ENCODE measurements at regions not wholly inside any gene's neighbourhood (a gene's known extent, or its start where the extent isn't known, plus 50 kb on each side); places are given as distances from the start of the nearest gene placed in this dataset.

- H3F3A ChIP-seq (ENCODE audit: low read depth), result no peaks in the 10 kb centered on the region
Observed at GRCh38 chr5:85333276-85333675, 948.6 kb upstream of the EDIL3 start.

GRCh38 chr5:85337435-85337834 lies 952.8 kb upstream of the EDIL3 start:
- no peaks in the 10 kb centered on the region for H3K27me3 ChIP-seq (ENCODE audit: insufficient read depth, low read length, poor library complexity, severe bottlenecking)
- H2AFZ ChIP-seq (ENCODE audit: low read length), result no peak overlapping the region
- H3K4me1 ChIP-seq (ENCODE audit: insufficient read depth, low read length, poor library complexity, severe bottlenecking), result no peaks in the 10 kb centered on the region
- no peak overlapping the region for H3K4me2 ChIP-seq (ENCODE audit: low read depth, low read length, poor library complexity, severe bottlenecking)
- TF ChIP-seq CTCF (conservative IDR thresholded peaks at IDR 0.05; ENCODE audit: low read length) (no peak), EZH2phosphoT487 (IDR thresholded peaks at IDR 0.05; ENCODE audit: borderline replicate concordance) (no peak)
- H3K79me2 ChIP-seq (ENCODE audit: insufficient read depth, low read length), result no peaks in the 10 kb centered on the region
- no peaks in the 10 kb centered on the region for H4K20me1 ChIP-seq (ENCODE audit: insufficient read depth, low read length, poor library complexity, severe bottlenecking)
- no peak overlapping the region for H3K4me3 ChIP-seq (ENCODE audit: low read length, poor library complexity, severe bottlenecking)
- H3K9me2 ChIP-seq (replicated peaks; ENCODE audit: low read depth, low read length), result no peaks in the 10 kb centered on the region
- no peak overlapping the region for H3K9ac ChIP-seq (ENCODE audit: low read depth, low read length, poor library complexity, severe bottlenecking)
- no peaks in the 10 kb centered on the region for H3K9me3 ChIP-seq (ENCODE audit: insufficient read depth, low read depth, low read length)
- H3K36me3 ChIP-seq (ENCODE audit: insufficient read depth, low read length), result no peaks in the 10 kb centered on the region
- H3F3A ChIP-seq (ENCODE audit: low read depth), result no peaks in the 10 kb centered on the region

More at GRCh38 chr5:85333276-85333675, 948.6 kb upstream of the EDIL3 start:
- no peaks in the 10 kb centered on the region for H3K9me3 ChIP-seq (ENCODE audit: insufficient read depth, low read depth, low read length)
- TF ChIP-seq CTCF (conservative IDR thresholded peaks at IDR 0.05; ENCODE audit: low read length) (no peak), EZH2phosphoT487 (IDR thresholded peaks at IDR 0.05; ENCODE audit: borderline replicate concordance) (no peak)
- no peak overlapping the region for H2AFZ ChIP-seq (ENCODE audit: low read length)
- no peaks in the 10 kb centered on the region for H3K79me2 ChIP-seq (ENCODE audit: insufficient read depth, low read length)
- H3K4me1 ChIP-seq (ENCODE audit: insufficient read depth, low read length, poor library complexity, severe bottlenecking), result no peaks in the 10 kb centered on the region
- no peaks in the 10 kb centered on the region for H3K9me2 ChIP-seq (replicated peaks; ENCODE audit: low read depth, low read length)
- no peak overlapping the region for H3K4me3 ChIP-seq (ENCODE audit: low read length, poor library complexity, severe bottlenecking)
- H3K27me3 ChIP-seq (ENCODE audit: insufficient read depth, low read length, poor library complexity, severe bottlenecking), result no peaks in the 10 kb centered on the region
- H3K9ac ChIP-seq (ENCODE audit: low read depth, low read length, poor library complexity, severe bottlenecking), result no peak overlapping the region
- H4K20me1 ChIP-seq (ENCODE audit: insufficient read depth, low read length, poor library complexity, severe bottlenecking), result no peaks in the 10 kb centered on the region
- H3K36me3 ChIP-seq (ENCODE audit: insufficient read depth, low read length), result no peaks in the 10 kb centered on the region
- H3K4me2 ChIP-seq (ENCODE audit: low read depth, low read length, poor library complexity, severe bottlenecking), result no peak overlapping the region

GRCh38 chr5:85340790-85341189 lies 956.1 kb upstream of the EDIL3 start:
- no peaks in the 10 kb centered on the region for H3K9me3 ChIP-seq (ENCODE audit: insufficient read depth, low read depth, low read length)
- no peaks in the 10 kb centered on the region for H3K4me1 ChIP-seq (ENCODE audit: insufficient read depth, low read length, poor library complexity, severe bottlenecking)
- H3K79me2 ChIP-seq (ENCODE audit: insufficient read depth, low read length), result no peaks in the 10 kb centered on the region
- no peaks in the 10 kb centered on the region for H3K9me2 ChIP-seq (replicated peaks; ENCODE audit: low read depth, low read length)
- H3K27me3 ChIP-seq (ENCODE audit: insufficient read depth, low read length, poor library complexity, severe bottlenecking), result no peaks in the 10 kb centered on the region
- no peak for TF ChIP-seq EZH2phosphoT487 (IDR thresholded peaks at IDR 0.05; ENCODE audit: borderline replicate concordance)
- no peak overlapping the region for H3K9ac ChIP-seq (ENCODE audit: low read depth, low read length, poor library complexity, severe bottlenecking)
- H3K4me2 ChIP-seq (ENCODE audit: low read depth, low read length, poor library complexity, severe bottlenecking), result no peak overlapping the region
- no peaks in the 10 kb centered on the region for H4K20me1 ChIP-seq (ENCODE audit: insufficient read depth, low read length, poor library complexity, severe bottlenecking)
- no peaks in the 10 kb centered on the region for H3F3A ChIP-seq (ENCODE audit: low read depth)
- no peaks in the 10 kb centered on the region for H3K36me3 ChIP-seq (ENCODE audit: insufficient read depth, low read length)
- H2AFZ ChIP-seq (ENCODE audit: low read length), result no peak overlapping the region
- no peak overlapping the region for H3K4me3 ChIP-seq (ENCODE audit: low read length, poor library complexity, severe bottlenecking)

GRCh38 chr5:85345818-85346217 lies 961.1 kb upstream of the EDIL3 start:
- H3K9ac ChIP-seq (ENCODE audit: low read depth, low read length, poor library complexity, severe bottlenecking), result no peak overlapping the region
- no peaks in the 10 kb centered on the region for H3K9me3 ChIP-seq (ENCODE audit: insufficient read depth, low read depth, low read length)
- no peaks in the 10 kb centered on the region for H3F3A ChIP-seq (ENCODE audit: low read depth)
- no peak overlapping the region for H3K4me3 ChIP-seq (ENCODE audit: low read length, poor library complexity, severe bottlenecking)
- TF ChIP-seq EZH2phosphoT487 (IDR thresholded peaks at IDR 0.05; ENCODE audit: borderline replicate concordance) (no peak), CTCF (conservative IDR thresholded peaks at IDR 0.05; ENCODE audit: low read length) (no peak)
- no peak overlapping the region for H3K4me2 ChIP-seq (ENCODE audit: low read depth, low read length, poor library complexity, severe bottlenecking)
- H4K20me1 ChIP-seq (ENCODE audit: insufficient read depth, low read length, poor library complexity, severe bottlenecking), result no peaks in the 10 kb centered on the region
- no peaks in the 10 kb centered on the region for H3K79me2 ChIP-seq (ENCODE audit: insufficient read depth, low read length)
- H3K27me3 ChIP-seq (ENCODE audit: insufficient read depth, low read length, poor library complexity, severe bottlenecking), result no peaks in the 10 kb centered on the region
- H3K36me3 ChIP-seq (ENCODE audit: insufficient read depth, low read length), result no peaks in the 10 kb centered on the region
- H2AFZ ChIP-seq (ENCODE audit: low read length), result no peak overlapping the region
- H3K9me2 ChIP-seq (replicated peaks; ENCODE audit: low read depth, low read length), result no peaks in the 10 kb centered on the region
- no peaks in the 10 kb centered on the region for H3K4me1 ChIP-seq (ENCODE audit: insufficient read depth, low read length, poor library complexity, severe bottlenecking)

Data from Loucy (cell line).